ENCODE measurements at regions not wholly inside any gene's neighbourhood (a gene's known extent, or its start where the extent isn't known, plus 50 kb on each side); places are given as distances from the start of the nearest gene placed in this dataset.

DNA sequence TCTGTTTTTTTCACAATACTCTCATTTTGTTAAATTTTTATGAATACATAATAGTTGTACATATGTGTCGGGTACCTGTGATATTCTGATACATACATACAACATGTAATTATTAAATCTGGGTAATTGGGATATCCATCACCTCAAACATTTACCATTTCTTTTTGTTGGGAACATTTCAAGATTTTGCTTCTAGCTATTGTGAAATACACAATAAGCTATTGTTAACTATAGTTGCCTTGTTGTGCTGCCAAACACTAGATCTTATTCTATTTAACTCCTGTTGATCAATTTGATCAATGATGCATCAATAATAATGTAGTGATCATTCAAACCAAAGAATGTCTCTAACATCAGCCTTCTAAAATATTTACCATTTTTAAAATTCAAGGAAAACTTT is 234.6 kb upstream of the NR5A2 start:
- TF ChIP-seq, protein P1, sequence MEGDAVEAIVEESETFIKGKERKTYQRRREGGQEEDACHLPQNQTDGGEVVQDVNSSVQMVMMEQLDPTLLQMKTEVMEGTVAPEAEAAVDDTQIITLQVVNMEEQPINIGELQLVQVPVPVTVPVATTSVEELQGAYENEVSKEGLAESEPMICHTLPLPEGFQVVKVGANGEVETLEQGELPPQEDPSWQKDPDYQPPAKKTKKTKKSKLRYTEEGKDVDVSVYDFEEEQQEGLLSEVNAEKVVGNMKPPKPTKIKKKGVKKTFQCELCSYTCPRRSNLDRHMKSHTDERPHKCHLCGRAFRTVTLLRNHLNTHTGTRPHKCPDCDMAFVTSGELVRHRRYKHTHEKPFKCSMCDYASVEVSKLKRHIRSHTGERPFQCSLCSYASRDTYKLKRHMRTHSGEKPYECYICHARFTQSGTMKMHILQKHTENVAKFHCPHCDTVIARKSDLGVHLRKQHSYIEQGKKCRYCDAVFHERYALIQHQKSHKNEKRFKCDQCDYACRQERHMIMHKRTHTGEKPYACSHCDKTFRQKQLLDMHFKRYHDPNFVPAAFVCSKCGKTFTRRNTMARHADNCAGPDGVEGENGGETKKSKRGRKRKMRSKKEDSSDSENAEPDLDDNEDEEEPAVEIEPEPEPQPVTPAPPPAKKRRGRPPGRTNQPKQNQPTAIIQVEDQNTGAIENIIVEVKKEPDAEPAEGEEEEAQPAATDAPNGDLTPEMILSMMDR (IDR thresholded peaks at IDR 0.05 in 4 of 5, conservative IDR thresholded peaks at IDR 0.05 in 1 of 5): no peak
- no peak for TF ChIP-seq POLR2A (IDR thresholded peaks at IDR 0.05)

Data from gastrocnemius medialis (tissue), 4 donors.